SH-SY5Y (cell line): ENCODE measurements at regions not wholly inside any gene's neighbourhood (a gene's known extent, or its start where the extent isn't known, plus 50 kb on each side); places are given as distances from the start of the nearest gene placed in this dataset.

Experiments
- GATA2 ChIP-seq: IDR thresholded peaks from 2 replicates; pipeline ENCODE4 v1.6.1; 2011; ENCODE audit warnings: mild to moderate bottlenecking, low read depth, low read length
- GATA3 ChIP-seq: IDR thresholded peaks from 2 replicates; pipeline ENCODE4 v1.6.1; 2011; ENCODE audit warnings: low read depth, mild to moderate bottlenecking, low read length, moderate library complexity

- TF ChIP-seq GATA3 (no peak), GATA2 (no peak)
Observed at GRCh38 chr2:126781806-126782205, 116.9 kb upstream of the TEX51 start.

- TF ChIP-seq GATA2 (no peak), GATA3 (no peak)
Observed at GRCh38 chr2:126782648-126783047, 116.0 kb upstream of the TEX51 start.

- no peak for TF ChIP-seq GATA2
- TF ChIP-seq GATA3 = no peak
Observed at GRCh38 chr2:126783341-126783740, 115.3 kb upstream of the TEX51 start.

- no peak for TF ChIP-seq GATA2
- no peak for TF ChIP-seq GATA3
Observed at GRCh38 chr2:126784045-126784444, 114.6 kb upstream of the TEX51 start.

- TF ChIP-seq GATA2 (no peak), GATA3 (no peak)
Observed at GRCh38 chr2:126784621-126785020, 114.1 kb upstream of the TEX51 start.

GRCh38 chr2:126785236-126785635 is 113.5 kb upstream of the TEX51 start:
- no peak for TF ChIP-seq GATA3
- TF ChIP-seq GATA2 = no peak

GRCh38 chr2:126785862-126786261 is 112.8 kb upstream of the TEX51 start:
- TF ChIP-seq GATA2 = no peak
- no peak for TF ChIP-seq GATA3

- TF ChIP-seq GATA2 = no peak
- no peak for TF ChIP-seq GATA3
Observed at GRCh38 chr2:126786765-126787164, 111.9 kb upstream of the TEX51 start.

GRCh38 chr2:126787289-126787688 is 111.4 kb upstream of the TEX51 start:
- TF ChIP-seq GATA3 (no peak), GATA2 (no peak)

GRCh38 chr2:126788113-126788512 is 110.6 kb upstream of the TEX51 start:
- TF ChIP-seq GATA3 (no peak), GATA2 (no peak)

- TF ChIP-seq GATA2 = no peak
- TF ChIP-seq GATA3 = no peak
Observed at GRCh38 chr2:126788652-126789051, 110.0 kb upstream of the TEX51 start.

GRCh38 chr2:126790987-126791780 is 107.5 kb upstream of the TEX51 start:
- TF ChIP-seq GATA2 (no peak), GATA3 (no peak)

- TF ChIP-seq GATA3 (no peak), GATA2 (no peak)
Observed at GRCh38 chr2:126792186-126792585, 106.5 kb upstream of the TEX51 start.

GRCh38 chr2:126792993-126793392 is 105.7 kb upstream of the TEX51 start:
- TF ChIP-seq GATA2 = no peak
- no peak for TF ChIP-seq GATA3

GRCh38 chr2:126793885-126794613 is 104.6 kb upstream of the TEX51 start:
- TF ChIP-seq GATA3 (no peak), GATA2 (no peak)
